Endothelial cell (in vitro differentiated cells): ENCODE measurements at regions not wholly inside any gene's neighbourhood (a gene's known extent, or its start where the extent isn't known, plus 50 kb on each side); places are given as distances from the start of the nearest gene placed in this dataset.
A peak's percentile ranks its signal among the peaks of the same experiment; 100 is the strongest.
"Not testable (repeated sequence)": the region's sequence is repeated elsewhere in the genome, so short reads cannot be mapped to it uniquely, and the experiment has no call there.

Source experiments
- DNase-seq: peaks from one replicate; pipeline ENCODE4 v3.0.0; 2021; ENCODE audit warnings: low spot score
- H3K27ac Mint-ChIP-seq: one replicate; pipeline ENCODE4 v1.8.0; 2021; ENCODE audit warnings: mixed read lengths, inconsistent platforms; ENCODE audit not compliant: unreplicated experiment
- H3K27me3 Mint-ChIP-seq: one replicate; pipeline ENCODE4 v1.8.0; 2021; ENCODE audit warnings: mild to moderate bottlenecking, moderate library complexity, mixed read lengths, inconsistent platforms; ENCODE audit not compliant: unreplicated experiment
- H3K36me3 Mint-ChIP-seq: one replicate; pipeline ENCODE4 v1.8.0; 2021; ENCODE audit warnings: mild to moderate bottlenecking, low read depth, mixed read lengths, inconsistent platforms; ENCODE audit not compliant: unreplicated experiment
- H3K4me1 Mint-ChIP-seq: one replicate; pipeline ENCODE4 v1.8.0; 2021; ENCODE audit warnings: mild to moderate bottlenecking, mixed read lengths, inconsistent platforms; ENCODE audit not compliant: unreplicated experiment
- H3K4me3 Mint-ChIP-seq: one replicate; pipeline ENCODE4 v1.8.0; 2021; ENCODE audit warnings: mild to moderate bottlenecking, mixed read lengths, inconsistent platforms; ENCODE audit not compliant: unreplicated experiment
- H3K9me3 Mint-ChIP-seq: one replicate; pipeline ENCODE4 v1.8.0; 2021; ENCODE audit warnings: mixed read lengths, inconsistent platforms; ENCODE audit not compliant: unreplicated experiment
- CTCF ChIP-seq: fragments of 200-600 bp; sonication (generic); IDR thresholded peaks from one replicate; pipeline ENCODE4 v1.5.0; 2021; ENCODE audit warnings: antibody characterized with exemption; ENCODE audit not compliant: unreplicated experiment

DNA sequence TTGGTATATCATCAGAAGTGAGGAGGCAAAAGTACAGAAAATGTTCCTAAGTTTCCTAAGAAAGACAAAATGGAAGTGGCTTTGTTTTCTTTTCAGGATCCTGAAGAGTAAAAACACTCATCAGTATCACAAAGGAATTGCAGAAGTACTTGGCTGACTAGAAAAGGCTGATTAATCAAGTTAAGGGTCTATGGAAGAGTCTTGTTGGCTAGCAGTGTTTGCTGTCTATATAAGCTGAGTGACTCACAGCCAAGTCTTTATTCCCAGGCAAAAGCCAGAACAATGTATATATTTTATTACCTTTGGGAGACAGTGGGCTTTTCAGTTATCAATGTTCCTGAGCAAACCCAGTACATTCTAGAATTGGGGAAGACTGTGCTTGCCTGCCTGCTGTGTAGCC is 777.0 kb downstream of the PLA2G4A start:
- Mint-ChIP-seq H3K4me1 (no peaks in the 10 kb centered on the region), H3K4me3 (no peak overlapping the region), H3K27me3 (no peaks in the 10 kb centered on the region), H3K9me3 (no peaks in the 10 kb centered on the region), H3K36me3 (no peaks in the 10 kb centered on the region), H3K27ac (no peak overlapping the region)
- TF ChIP-seq CTCF: no peak
- DNase-seq: no peak

DNA sequence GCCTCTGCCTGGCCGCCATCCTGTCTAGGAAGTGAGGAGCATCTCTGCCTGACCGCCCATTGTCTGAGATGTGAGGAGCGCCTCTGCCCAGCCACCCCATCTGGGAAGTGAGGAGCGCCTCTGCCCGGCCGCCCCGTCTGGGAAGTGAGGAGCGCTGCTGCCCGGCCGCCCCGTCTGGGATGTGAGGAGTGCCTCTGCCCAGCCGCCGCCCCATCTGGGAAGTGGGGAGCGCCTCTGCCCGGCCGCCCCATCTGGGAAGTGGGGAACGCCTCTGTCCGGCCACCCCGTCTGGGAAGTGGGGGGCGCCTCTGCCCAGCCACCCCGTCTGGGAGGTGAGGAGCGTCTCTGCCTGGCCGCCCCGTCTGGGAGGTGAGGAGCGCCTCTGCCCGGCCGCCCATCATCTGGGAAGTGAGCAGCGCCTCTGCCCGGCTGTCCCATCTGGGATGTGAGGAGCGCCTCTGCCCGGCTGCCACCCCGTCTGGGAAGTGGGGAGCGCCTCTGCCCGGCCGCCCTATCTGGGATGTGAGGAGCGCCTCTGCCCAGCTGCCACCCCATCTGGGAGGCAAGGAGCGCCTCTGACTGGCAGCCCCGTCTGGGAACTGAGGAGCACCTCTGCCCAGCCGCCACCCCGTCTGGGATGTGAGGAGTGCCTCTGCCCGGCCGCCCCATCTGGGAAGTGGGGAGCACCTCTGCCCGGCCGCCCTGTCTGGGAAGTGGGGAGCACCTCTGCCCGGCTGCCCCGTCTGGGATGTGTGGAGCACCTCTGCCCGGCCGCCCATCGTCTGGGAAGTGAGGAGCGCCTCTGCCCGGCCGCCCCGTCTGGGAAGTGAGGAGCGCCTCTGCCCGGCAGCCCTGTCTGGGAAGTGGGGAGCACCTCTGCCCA is 787.3 kb downstream of the PLA2G4A start:
- H3K4me1 Mint-ChIP-seq, H3K27ac Mint-ChIP-seq, DNase-seq, H3K27me3 Mint-ChIP-seq: not testable (repeated sequence)
- H3K4me3 Mint-ChIP-seq: peak overlapping the region; percentile 72
- peaks cover 10% of the 10 kb centered on the region for H3K36me3 Mint-ChIP-seq
- peaks cover 12% of the 10 kb centered on the region for H3K9me3 Mint-ChIP-seq

- H3K36me3 Mint-ChIP-seq: peaks cover 10% of the 10 kb centered on the region
- not testable (repeated sequence) for H3K27me3 Mint-ChIP-seq, H3K27ac Mint-ChIP-seq
Measured at GRCh38 chr1:187616830-187617229, 788.1 kb downstream of the PLA2G4A start.

DNA sequence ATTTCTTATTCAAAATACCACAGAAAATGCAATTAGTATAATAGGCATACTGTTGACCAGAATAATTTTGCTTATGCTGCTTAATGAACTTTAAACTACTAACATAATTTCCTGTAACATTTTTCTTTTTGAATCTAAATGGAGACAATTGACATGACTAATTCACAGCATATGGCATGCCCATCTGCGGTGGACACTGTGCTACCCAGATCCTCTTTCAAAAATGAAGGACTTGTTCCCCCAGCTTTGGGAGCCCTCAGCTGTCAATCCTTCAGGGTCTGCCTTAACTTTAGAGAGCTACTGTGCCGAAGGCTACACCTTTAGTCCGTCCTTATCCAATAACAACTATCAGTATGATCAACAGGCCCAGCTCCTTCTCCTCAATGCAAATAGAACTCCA is 789.0 kb downstream of the PLA2G4A start:
- peaks cover 12% of the 10 kb centered on the region for H3K9me3 Mint-ChIP-seq
- no peak for DNase-seq
- H3K4me3 Mint-ChIP-seq: no peak overlapping the region
- peaks cover 1% of the 10 kb centered on the region for H3K27me3 Mint-ChIP-seq
- peaks cover 10% of the 10 kb centered on the region for H3K36me3 Mint-ChIP-seq
- H3K27ac Mint-ChIP-seq: no peak overlapping the region
- TF ChIP-seq CTCF: no peak
- H3K4me1 Mint-ChIP-seq: no peaks in the 10 kb centered on the region

More at GRCh38 chr1:187616830-187617229, 788.1 kb downstream of the PLA2G4A start:
- H3K4me1 Mint-ChIP-seq, H3K4me3 Mint-ChIP-seq, DNase-seq: not testable (repeated sequence)
- H3K9me3 Mint-ChIP-seq: peaks cover 12% of the 10 kb centered on the region

DNA sequence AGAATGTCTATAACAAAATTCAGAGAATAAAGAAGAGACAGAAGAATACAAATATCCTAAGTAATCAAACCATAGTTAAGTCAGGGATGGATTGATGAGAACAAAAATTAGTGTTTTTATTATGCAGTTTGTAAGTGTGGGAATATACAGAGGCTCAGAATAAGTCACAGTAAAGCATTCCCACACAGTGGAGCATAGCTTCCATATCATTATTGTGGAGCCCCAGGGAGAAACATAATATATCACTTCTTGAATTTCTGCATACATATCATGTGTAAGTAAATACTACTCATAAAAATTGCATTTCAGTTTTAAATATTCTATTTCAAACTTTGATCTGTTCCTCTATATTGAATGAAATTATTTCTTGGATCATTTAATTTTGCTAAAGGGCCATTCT is 790.4 kb downstream of the PLA2G4A start:
- Mint-ChIP-seq H3K4me3 (no peak overlapping the region), H3K27ac (no peak overlapping the region), H3K9me3 (peaks cover 12% of the 10 kb centered on the region), H3K36me3 (peaks cover 10% of the 10 kb centered on the region), H3K4me1 (no peaks in the 10 kb centered on the region), H3K27me3 (peaks cover 1% of the 10 kb centered on the region)
- DNase-seq: no peak
- TF ChIP-seq CTCF: no peak

DNA sequence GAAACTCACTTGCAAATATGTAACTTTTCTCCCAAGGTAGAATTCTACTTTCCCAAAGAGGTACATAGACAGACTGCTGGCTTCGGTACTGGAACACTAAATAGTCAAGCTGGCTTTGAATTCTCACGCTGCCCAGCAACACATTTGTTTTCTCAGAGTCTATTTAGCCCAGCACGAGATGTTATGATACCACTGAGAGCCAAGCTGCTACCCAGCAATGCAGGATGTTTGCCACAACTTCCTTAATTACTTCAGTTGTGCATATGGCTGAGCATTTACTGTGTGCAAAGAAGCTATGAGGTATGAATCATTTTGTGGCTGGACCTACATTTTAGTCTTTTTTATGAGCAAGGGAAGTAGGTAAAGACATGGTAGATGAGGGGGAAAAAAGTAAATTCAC is 793.2 kb downstream of the PLA2G4A start:
- H3K27ac Mint-ChIP-seq: no peak overlapping the region
- no peak overlapping the region for H3K4me3 Mint-ChIP-seq
- DNase-seq: no peak
- H3K27me3 Mint-ChIP-seq: peaks cover 1% of the 10 kb centered on the region
- H3K4me1 Mint-ChIP-seq: no peaks in the 10 kb centered on the region
- peaks cover 5% of the 10 kb centered on the region for H3K36me3 Mint-ChIP-seq
- TF ChIP-seq CTCF: no peak
- peaks cover 7% of the 10 kb centered on the region for H3K9me3 Mint-ChIP-seq
